ENCODE measurements at regions not wholly inside any gene's neighbourhood (a gene's known extent, or its start where the extent isn't known, plus 50 kb on each side); places are given as distances from the start of the nearest gene placed in this dataset.
"Not testable (repeated sequence)": the region's sequence is repeated elsewhere in the genome, so short reads cannot be mapped to it uniquely, and the experiment has no call there.

DNA sequence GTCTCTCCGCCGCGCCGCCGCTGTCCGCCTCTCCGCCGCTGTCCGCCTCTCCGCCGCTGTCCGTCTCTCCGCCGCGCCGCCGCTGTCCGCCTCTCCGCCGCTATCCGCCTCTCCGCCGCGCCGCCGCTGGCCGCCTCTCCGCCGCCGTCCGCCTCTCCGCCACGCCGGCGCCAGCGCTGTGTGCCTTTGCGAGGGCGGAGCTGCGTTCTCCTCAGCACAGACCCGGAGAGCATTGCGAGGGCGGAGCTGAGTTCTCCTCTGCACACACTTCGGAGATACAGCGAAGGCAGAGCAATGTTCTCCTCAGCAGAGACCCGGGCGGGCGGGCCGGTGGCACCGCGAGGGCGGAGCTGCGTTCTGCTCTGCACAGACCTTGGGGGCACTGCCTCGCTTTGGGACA, 327.4 kb upstream of the PLGLB1 start:
- not testable (repeated sequence) for DNase-seq (ENCODE audit: low read depth)

DNA sequence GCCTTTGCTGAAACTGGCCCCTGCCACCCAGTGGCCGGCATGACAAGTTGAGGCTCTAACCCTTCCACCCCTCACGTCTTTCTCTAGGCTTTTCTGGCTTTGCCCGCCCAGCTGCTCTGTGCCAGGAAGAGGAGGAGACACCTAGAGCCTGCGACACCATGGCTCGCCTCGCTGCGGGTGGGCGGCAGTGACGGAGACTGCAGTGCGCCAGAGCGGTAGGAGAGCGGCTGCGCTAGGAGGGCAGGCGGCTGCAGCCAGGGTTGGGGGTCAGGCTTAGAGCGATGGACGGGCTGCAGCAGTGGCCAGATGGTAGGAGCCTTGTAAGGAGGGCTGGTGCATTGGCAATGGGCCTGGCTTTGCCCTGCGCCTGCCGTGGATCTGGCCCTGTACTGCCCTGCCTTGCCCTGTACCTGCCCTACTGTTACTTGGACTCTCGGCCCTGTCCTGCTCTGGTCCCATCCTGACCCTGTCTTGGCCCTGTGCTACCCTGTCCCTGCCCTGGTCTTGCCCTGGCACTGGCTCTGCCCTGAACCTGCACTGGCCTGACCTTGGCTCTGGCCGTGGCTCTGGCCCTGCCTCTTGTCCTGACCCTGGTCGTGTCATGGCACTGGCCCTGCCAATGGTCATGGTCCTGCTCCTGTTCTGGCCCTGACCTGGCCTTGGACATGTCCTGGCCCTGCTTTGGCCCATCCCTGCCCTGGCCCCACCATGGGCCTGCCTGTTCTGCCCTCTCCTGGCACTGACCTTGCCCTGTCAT, 330.7 kb upstream of the PLGLB1 start:
- DNase-seq (ENCODE audit: low read depth), result not testable (repeated sequence)

DNA sequence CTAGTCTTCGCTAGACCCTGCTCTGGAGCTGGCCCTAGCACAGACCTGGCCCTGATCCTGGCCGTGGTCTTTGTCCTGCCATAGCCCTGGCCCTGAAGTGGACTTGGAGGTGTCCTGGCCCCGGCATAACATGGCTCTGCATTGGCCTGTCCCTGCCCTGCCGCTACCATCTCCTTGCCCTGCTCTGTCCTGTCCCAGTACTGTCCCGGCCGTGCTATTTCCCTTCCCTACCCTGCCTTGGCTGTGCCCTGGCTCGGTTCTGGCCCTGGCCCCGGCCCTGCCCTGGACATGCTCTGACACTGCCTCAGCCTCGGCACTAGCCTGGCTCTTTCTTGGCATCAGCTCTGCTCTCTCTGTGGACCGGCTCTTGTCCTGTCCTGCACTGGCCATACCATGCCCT, 331.8 kb upstream of the PLGLB1 start:
- not testable (repeated sequence) for DNase-seq (ENCODE audit: low read depth)

DNA sequence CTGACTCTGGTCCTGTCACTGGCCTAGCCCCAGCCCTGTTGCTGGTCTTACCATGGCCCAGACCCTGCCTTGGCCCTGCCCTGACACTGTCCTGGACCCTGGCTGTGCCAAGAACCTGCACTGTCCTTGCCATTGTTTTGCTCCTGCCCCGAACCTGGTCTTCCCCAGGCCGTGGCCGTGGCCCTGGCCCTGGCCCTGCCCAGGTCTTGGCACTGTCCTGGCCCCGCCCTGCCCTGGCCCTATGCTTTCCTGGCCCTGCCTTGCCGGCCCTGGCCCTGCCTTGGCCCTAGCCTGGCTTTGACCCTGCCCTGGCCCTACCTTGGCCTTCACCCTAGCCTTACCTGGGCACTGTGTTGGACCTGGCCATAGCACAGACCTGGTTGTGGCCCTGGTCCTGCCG, 332.5 kb upstream of the PLGLB1 start:
- not testable (repeated sequence) for DNase-seq (ENCODE audit: low read depth)

DNA sequence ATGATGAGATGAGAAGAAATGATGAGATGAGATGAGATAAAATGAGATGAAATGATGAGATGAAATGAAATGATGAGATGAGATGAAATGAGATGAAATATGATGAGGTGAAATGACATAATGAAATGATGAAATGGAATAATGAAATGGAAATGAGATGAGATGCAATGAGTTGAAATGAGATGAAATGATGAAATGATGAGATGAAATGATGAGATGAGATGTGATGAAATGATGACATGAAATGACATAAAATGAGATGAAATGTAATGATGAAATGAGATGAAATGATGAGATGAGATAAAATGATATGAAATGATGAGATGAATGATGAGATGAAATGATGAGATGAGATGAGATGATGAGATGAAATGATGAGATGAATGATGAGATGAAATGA, 338.6 kb upstream of the PLGLB1 start:
- DNase-seq (ENCODE audit: low read depth), result not testable (repeated sequence)

DNA sequence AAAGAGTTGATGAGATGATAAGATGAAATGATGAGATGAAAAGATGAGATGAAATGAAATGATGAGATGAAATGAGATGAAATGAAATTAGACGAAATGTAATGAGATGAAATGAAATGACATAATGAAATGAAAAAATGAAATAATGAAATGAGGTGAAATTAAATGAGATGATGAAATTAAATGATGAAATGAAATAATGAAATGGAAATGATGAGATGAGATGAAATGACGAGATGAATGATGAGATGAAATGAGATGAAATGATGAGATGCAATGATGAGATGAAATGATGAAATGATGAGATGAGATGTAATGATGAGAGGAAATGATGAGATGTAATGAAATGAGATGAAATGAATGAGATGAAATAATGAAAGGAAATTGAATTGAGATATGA, 339.3 kb upstream of the PLGLB1 start:
- DNase-seq (ENCODE audit: low read depth), result not testable (repeated sequence)

DNA sequence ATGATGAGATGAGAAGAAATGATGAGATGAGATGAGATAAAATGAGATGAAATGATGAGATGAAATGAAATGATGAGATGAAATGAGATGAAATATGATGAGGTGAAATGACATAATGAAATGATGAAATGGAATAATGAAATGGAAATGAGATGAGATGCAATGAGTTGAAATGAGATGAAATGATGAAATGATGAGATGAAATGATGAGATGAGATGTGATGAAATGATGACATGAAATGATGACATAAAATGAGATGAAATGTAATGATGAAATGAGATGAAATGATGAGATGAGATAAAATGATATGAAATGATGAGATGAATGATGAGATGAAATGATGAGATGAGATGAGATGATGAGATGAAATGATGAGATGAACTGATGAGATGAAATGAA, 340.2 kb upstream of the PLGLB1 start:
- not testable (repeated sequence) for DNase-seq (ENCODE audit: low read depth)

DNA sequence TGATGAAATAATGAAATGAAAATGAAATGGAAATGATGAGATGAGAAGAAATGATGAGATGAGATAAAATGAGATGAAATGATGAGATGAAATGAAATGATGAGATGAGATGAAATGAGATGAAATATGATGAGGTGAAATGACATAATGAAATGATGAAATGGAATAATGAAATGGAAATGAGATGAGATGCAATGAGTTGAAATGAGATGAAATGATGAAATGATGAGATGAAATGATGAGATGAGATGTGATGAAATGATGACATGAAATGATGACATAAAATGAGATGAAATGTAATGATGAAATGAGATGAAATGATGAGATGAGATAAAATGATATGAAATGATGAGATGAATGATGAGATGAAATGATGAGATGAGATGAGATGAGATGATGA, 342.7 kb upstream of the PLGLB1 start:
- DNase-seq (ENCODE audit: low read depth), result not testable (repeated sequence)

DNA sequence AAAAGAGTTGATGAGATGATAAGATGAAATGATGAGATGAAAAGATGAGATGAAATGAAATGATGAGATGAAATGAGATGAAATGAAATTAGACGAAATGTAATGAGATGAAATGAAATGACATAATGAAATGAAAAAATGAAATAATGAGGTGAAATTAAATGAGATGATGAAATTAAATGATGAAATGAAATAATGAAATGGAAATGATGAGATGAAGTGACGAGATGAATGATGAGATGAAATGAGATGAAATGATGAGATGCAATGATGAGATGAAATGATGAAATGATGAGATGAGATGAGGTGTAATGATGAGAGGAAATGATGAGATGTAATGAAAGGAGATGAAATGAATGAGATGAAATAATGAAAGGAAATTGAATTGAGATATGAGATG, 343.4 kb upstream of the PLGLB1 start:
- DNase-seq (ENCODE audit: low read depth), result not testable (repeated sequence)

DNA sequence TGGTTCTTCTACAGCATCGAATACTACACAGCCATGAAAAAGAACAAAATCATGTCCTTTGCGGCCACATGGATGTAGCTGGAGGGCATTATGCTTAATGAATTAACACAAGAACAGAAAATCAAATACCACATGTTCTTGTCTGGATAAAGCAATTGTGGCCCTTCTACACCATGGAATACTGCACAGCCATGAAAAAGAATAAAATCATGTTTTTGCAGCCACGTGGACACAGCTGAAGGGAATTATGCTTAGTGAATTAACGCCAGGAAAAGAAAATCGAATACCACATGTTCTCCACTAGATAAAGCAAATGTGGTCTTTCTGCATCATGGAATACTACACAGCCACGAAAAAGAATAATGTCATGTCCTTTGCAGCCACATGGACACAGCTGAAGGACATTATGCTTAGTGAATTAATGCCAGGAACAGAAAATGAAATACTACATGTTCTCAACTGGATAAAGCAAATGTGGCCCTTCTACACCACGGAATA, 361.8 kb upstream of the PLGLB2 start:
- DNase-seq (ENCODE audit: low read depth), result not testable (repeated sequence)

DNA sequence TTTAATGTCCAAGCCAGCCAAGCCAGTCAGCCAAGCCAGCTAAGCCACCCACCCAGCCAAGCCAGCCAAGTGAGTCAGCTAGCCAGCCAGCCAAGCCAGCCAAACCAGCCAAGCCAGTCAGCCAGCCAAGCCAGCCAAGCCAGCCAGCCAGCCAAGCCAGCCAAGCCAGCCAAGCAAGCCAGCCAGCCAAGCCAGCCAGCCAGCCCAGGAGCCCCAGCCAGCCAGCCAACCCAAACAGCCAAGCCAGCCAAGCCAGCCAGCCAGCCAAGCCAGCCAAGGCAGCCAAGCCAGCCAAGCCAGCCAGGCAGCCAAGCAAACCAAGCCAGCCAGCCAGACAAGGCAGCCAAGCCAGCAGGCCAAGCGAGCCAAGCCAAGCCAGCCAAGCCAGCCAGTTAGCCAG, 352.1 kb upstream of the PLGLB2 start:
- not testable (repeated sequence) for DNase-seq (ENCODE audit: low read depth)

DNA sequence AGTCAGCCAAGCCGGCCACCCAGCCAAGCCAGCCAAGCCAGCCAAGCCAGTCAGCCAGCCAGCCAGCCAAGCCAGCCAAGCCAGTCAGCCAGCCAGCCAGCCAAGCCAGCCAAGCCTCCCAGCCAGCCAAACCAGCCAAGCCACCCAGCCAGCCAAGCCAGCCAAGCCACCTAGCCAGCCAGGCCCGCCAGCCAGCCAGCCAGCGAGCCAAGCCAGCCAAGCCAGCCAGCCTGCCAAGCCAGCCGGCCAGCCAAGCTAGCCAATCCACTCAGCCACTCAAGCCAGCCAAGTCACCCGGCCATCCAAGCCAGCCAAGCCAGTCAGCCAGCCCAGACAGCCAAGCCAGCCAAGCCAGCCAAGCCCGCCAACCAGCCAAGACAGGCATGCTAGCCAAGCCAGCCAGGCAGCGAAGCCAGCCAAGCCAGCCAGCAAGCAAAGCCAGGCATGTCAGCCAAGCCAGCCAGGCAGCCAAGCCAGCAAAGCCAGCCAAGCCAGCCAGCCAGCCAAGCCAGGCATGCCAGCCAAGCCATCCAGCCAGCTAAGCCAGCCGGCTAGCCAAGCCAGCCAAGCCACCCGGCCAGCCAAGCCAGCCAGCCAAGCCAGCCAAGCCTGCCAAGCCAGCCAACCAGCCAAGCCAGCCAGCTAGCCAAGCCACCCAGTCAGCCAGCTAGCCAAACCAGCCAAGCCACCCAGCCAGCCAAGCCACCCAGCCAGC, 351.2 kb upstream of the PLGLB2 start:
- not testable (repeated sequence) for DNase-seq (ENCODE audit: low read depth)

DNA sequence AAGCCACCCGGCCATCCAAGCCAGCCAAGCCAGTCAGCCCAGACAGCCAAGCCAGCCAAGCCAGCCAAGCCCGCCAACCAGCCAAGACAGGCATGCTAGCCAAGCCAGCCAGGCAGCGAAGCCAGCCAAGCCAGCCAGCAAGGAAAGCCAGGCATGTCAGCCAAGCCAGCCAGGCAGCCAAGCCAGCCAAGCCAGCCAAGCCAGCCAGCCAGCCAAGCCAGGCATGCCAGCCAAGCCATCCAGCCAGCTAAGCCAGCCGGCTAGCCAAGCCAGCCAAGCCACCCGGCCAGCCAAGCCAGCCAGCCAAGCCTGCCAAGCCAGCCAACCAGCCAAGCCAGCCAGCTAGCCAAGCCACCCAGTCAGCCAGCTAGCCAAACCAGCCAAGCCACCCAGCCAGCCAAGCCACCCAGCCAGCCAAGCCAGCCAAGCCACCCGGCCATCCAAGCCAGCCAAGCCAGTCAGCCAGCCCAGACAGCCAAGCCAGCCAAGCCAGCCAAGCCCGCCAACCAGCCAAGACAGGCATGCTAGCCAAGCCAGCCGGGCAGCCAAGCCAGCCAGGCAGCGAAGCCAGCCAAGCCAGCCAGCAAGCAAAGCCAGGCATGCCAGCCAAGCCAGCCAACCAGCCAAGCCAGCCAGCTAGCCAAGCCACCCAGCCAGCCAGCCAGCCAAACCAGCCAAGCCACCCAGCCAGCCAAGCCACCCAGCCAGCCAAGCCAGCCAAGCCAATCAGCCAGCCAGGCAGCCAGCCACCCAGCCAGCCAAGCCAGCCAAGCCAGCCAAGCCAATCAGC, 350.4 kb upstream of the PLGLB2 start:
- not testable (repeated sequence) for DNase-seq (ENCODE audit: low read depth)

DNA sequence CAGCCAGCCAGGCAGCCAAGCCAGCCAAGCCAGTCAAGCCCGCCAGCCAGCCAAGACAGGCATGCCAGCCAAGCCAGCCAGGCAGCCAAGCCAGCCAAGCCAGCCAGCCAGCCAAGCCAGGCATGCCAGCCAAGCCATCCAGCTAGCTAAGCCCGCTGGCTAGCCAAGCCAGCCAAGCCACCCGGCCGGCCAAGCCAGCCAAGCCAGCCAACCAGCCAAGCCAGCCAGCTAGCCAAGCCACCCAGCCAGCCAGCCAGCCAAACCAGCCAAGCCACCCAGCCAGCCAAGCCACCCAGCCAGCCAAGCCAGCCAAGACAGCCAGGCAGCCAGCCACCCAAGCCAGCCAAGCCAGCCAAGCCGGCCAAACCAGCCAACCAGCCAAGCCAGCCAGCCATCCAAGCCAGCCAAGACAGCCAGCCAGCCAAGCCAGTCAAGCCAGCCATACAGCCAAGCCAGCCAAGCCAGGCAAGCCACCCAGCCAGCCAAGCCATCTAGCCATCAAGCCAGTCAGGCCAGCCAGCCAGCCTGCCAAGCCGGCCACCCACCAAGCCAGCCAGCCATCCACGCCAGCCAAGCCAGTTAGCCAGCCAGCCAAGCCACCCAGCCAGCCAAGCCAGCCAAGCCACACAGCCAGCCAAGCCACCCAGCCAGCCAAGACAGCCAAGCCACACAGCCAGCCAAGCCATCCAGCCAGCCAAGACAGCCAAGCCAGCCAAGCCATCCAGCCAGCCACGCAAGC, 349.2 kb upstream of the PLGLB2 start:
- not testable (repeated sequence) for DNase-seq (ENCODE audit: low read depth)

DNA sequence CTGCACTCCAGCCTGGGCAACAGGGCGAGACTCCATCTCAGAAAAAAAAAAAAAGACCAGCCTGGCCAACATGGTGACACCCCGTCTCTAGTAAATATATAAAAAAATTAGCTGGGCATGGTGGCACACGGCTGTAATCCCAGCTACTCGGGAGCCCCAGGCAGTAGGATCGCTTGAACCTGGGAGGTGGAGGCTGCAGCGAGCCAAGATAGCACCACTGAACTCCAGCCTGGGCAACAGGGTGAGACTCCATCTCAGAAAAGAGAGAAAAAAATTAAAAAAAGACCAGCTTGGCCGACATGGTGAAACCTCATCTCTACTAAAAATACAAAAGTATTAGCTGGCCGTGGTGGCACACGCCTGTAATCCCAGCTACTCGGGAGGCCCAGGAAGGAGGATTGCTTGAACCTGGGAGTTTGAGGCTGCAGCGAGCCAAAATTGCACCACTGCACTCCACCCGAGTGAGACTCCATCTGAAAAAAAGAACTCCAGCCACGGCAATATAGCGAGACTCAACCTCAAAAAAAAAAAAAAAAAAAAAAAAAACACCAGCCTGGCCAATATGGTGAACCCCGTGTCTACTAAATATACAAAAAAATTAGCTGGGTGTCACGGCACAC, 346.1 kb upstream of the PLGLB2 start:
- DNase-seq (ENCODE audit: low read depth), result no peak

DNA sequence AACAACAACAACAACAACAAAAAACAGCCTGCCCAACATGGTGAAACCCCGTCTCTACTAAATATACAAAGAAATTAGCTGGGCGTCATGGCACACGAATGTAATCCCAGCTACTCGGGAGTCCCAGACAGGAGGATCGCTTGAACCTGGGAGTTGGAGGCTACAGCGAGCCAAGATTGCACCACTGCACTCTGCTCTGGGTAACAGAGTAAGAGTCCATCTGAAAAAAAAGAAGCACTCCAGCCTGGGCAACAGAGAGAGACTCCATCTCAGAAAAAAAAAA, 344.1 kb upstream of the PLGLB2 start:
- no peak for DNase-seq (ENCODE audit: low read depth)

DNA sequence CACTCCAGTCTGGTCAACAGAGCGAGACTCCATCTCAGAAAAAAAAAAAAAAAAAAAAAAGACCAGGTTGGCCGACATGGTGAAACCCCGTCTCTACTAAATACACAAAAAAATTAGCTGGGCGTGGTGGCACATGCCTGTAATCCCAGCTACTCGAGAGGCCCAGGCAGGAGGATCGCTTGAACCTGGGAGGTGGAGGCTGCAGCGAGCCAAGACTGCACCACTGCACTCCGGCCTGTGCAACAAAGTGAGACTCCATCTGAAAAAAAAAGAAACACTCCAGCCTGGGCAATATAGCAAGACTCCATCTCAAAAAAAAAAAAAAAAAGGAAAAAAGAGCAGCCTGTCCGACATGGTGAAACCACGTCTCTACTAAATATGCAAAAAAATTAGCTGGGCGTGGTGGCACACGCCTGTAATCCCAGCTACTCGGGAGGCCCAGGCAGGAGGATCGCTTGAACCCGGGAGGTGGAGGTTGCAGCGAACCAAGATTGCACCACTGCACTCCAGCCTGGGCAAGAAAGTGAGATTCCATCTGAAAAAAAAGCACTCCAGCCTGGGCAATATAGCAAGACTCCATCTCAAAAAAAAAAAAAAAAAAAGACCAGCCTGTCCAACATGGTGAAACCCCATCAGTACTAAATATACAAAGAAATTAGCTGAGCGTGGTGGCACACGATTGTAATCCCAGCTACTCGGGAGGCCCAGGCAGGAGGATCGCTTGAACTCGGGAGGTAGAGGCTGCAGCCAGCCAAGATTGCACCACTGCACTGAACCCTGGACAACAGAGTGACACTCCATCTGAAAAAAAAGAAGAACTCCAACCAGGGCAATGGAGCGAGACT, 343.3 kb upstream of the PLGLB2 start:
- not testable (repeated sequence) for DNase-seq (ENCODE audit: low read depth)

DNA sequence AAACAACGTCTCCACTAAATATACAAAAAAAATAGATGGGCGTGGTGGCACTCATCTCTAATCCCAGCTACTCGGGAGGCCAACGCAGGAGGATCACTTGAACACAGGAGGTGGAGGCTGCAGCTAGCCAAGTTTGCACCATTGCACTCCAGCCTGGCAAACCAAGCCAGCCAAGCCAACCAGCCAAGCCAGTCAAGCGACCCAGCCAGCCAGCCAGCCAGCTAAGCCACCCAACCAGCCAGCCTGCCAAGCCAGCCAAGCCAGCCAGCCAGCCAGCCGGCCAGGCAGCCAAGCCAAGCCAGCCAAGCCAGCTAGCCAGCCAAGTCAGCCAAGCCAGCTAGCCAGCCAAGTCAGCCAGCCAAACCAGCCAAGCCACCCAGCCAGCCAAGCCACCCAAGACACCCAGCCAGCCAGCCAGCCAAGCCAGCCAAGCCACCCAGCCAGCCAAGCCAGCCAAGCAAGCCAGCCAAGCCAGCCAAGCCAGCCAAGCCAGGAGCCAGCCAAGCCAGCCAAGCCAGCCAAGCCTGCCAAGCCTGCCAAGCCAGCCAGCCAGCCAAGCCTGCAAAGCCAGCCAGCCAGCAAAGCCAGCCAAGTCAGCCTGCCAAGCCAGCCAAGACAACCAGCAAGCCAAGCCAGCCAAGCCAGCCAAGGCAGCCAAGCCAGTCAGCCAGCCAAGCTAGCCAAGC, 342.2 kb upstream of the PLGLB2 start:
- DNase-seq (ENCODE audit: low read depth), result not testable (repeated sequence)

DNA sequence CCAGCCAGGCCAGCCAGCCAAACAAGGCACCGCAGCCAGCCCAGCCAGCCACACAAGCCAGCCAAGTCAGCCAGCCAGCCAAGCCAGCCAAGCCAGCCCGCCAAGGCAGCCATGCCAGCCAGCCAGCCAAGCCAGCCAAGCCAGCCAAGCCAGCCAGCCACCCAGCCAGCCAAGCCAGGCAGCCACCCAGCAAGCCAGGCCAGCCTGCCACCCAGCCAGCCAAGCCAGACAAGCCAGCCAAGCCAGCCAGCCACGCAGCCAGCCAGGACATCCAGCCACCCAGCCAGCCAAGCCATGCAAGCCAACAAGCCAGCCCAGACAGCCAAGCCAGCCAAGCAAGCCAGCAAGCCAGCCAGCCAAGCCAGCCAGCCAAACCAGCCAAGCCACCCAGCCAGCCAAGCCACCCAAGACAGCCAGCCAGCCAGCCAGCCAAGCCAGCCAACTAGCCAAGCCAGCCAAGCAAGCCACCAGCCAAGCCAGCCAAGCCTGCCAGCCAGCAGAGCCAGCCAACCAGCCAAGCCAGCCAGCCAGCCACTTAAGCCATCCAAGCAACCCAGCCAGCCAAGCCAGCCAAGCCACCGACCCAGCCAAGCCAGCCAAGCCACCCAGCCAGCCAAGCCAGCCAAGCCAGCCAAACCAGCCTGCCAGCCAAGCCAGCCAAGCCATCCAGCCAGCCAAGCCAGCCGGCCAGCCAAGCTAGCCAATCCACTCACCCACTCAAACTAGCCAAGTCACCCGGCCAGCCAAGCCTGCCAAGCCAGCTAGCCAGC, 341.3 kb upstream of the PLGLB2 start:
- DNase-seq (ENCODE audit: low read depth), result not testable (repeated sequence)
